Dermis microvascular lymphatic vessel endothelial cell (primary cell): ENCODE measurements at regions not wholly inside any gene's neighbourhood (a gene's known extent, or its start where the extent isn't known, plus 50 kb on each side); places are given as distances from the start of the nearest gene placed in this dataset.

Experiments used
- DNase-seq, 2 donors: peaks; one replicate each; pipeline versions ENCODE4 v3.0.0 to v3.0.0-alpha.2; 2010; ENCODE audit warnings: low read depth in 2 of 2

GRCh38 chr13:70391678-70392077 lies 283.4 kb upstream of the KLHL1 start:
- no peak for DNase-seq

- no peak for DNase-seq
Observed at GRCh38 chr13:70390968-70391367, 282.7 kb upstream of the KLHL1 start.

DNA sequence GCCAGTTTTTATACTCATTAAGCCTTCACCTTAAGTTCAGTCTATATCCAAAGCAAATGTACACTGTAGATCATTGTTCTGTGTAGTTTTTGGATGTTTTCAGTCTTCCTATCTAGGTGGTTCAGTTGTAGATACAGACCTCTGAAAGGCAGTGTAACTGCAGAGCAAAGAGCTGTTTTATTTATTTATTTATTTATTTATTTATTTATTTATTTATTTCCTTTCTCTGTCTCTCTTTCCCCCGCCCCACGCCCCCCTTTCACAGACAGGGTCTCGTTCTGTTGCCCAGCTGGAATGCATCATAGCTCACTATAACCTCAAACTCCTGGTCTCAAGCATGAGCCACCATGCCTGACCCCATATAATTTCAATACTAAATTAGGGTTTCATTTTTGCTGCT lies 281.8 kb upstream of the KLHL1 start:
- no peak for DNase-seq

GRCh38 chr13:70388935-70389334 lies 280.7 kb upstream of the KLHL1 start:
- DNase-seq: no peak

DNA sequence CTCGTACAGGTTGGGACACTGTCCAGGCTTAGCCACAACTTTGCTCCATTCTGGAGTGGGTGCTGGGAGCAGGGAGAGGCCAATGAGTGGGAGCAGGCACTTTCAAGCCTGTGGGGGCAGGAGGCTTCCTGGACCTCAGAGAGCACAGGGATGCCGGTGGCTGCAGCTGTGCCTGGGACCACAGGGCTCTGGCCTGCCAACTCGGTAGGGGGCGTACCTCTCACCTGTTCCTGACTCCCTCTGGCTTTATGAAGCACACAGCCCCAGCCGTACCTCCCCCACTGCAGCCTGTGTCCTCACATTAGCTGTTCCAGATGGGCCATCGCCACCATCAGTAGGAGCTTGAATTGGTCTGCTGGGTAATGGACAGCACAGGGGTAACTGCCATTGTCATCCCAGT lies 278.7 kb upstream of the KLHL1 start:
- no peak for DNase-seq

GRCh38 chr13:70385852-70386251 lies 277.6 kb upstream of the KLHL1 start:
- DNase-seq: no peak

DNA sequence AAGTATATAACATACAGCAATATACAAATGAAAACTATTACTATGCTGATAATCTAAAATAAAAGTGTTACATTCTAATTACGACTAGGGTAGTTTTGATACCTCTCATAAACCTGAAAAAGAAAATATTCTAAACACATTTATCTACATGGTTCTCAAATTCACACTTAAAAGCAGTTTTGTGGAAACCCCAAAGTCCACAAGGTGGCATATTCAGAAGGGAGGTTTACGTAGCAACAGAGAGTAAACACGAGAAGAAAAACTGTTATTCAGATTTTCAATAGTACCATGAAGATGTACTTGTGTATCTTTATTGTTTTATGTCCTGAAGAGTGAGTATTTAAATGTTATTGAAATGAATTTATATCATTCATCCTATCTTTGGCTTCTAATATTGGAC lies 275.9 kb upstream of the KLHL1 start:
- DNase-seq: no peak

- no peak for DNase-seq
Observed at GRCh38 chr13:70380809-70381208, 272.6 kb upstream of the KLHL1 start.

GRCh38 chr13:70375718-70376117 lies 267.5 kb upstream of the KLHL1 start:
- DNase-seq: no peak

DNA sequence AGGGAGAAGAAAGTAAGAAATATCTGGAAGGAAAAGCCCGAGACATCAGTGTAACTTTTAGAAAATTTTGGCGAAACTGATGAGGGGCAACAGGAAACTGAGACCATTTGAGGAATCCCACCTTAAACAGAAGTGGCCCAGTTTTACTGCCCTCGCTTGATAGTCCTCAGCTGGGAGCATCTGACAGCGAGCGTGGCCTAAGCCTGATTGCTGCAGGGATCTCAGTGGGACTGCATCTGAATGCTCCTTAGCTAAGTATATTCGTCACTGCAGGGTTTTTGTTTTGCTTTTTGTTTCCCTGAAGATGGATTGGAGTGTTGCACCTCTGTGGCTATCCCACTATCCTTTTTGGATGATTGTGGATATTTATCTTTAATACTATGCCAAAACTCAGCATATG lies 262.7 kb upstream of the KLHL1 start:
- no peak for DNase-seq

DNA sequence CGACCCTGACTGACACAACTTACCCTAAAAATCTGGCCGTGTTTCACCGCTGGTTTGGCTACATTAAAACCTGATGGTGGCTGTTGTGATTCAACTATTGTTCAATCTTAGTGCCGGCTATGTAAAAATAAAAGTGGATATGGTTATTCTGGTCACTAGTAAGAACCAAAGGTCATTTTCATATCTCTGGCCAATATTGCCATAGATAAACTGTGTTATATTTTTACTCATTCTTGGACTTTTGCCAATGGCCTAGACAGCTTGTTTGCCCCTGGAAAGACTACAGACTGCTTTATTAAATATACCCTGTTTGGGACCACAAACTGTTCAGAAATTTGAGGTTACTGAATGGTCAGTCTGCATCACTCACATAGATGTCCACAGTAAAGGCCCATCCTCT lies 258.5 kb upstream of the KLHL1 start:
- DNase-seq: no peak

- no peak for DNase-seq
Observed at GRCh38 chr13:70363991-70364390, 255.7 kb upstream of the KLHL1 start.

DNA sequence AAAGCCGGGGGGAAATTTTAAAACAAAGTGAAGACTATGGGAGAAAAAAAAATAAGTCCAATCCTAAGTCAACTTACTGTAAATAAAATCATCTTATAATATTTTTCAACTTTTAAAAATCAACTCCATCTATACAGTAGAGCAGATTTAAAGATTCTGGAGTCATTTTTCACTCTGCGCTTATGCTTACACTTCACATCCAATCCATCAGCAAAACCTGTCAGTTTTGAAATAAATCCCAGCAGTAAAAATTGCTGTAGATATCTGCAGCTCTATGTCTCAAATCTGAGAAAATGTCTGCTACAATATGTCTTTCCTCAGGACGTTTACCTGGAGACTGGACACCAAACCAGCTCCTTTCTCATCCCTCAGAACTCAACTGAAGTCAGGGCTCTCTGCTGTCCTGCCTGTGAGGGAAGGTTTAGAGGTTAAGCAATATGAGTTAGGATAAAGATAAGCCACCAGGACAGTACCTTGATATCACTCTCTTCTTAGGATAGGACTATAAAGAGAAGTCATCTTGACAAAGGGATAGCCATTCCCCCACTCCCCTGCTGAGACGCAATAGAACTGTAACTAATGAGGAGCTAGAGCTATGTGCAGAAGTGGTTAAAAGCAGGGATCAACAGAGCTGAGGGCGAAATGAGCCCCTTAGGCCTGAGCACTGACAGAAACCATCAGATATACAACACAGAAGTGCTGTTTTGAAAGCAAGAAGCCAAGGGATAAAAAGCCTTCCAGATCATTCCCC lies 254.7 kb upstream of the KLHL1 start:
- DNase-seq: no peak

GRCh38 chr13:70357031-70357430 lies 248.8 kb upstream of the KLHL1 start:
- DNase-seq: no peak

- no peak for DNase-seq
Observed at GRCh38 chr13:70353096-70353495, 244.8 kb upstream of the KLHL1 start.

GRCh38 chr13:70347947-70348620 lies 239.8 kb upstream of the KLHL1 start:
- DNase-seq: no peak

GRCh38 chr13:70339738-70340137 lies 231.5 kb upstream of the KLHL1 start:
- DNase-seq: no peak

DNA sequence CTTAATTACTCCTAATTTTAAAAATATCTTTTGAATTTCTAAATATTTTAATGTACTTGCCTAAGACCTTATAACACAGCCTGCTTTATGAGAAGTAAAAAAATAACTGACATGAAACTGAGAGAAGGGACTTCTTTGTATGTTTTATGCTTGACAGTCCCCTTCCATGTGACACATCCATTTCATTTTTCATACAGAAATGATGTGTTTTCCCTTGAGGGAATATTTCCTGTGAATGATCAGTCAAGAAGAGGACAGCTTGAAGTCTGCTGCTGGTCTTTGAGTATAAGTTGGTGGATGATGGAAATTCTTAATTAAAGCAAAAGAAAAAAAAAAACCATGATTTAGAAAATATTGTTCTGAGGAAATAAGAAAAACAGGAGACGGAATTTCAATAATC lies 230.4 kb upstream of the KLHL1 start:
- DNase-seq: no peak

DNA sequence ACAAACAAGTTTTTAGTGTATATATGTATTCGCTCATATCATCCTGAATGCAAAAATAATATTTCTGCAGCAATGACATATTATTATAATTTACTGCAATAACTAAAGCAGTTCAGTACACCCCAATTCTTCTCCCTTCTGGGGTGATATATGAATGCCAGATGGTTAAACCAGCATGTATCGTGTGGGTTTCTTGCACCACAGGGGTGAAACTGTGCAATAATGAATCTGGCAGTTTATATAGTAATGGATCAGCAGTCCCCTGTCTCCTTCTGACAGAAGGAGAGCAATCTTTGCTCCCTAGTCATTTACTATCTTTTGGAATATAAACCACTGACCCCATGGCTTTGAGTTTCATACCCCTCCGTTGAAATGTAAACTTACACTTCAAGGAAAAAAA lies 228.6 kb upstream of the KLHL1 start:
- no peak for DNase-seq

GRCh38 chr13:70333752-70334151 lies 225.5 kb upstream of the KLHL1 start:
- DNase-seq: no peak

- no peak for DNase-seq
Observed at GRCh38 chr13:70330697-70331361, 222.6 kb upstream of the KLHL1 start.

DNA sequence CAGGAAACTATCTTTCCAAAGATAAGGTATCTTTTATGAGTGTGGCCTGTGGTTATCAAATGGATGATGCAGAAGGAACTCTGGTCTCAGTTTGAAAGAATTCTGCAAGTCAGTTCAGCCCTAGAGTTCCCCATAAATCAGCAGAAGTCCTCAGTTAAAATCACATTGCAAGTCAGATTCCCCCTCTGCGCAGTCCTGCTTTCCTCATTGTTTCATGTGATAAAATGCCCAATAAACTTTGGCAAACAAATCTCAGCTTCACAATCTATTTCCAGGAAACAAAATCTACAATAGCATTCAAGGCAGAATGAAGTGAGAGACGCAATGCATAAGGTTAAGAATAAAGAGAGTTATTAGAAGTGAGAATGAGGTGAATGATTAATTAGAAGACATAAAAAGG lies 216.3 kb upstream of the KLHL1 start:
- DNase-seq: no peak

DNA sequence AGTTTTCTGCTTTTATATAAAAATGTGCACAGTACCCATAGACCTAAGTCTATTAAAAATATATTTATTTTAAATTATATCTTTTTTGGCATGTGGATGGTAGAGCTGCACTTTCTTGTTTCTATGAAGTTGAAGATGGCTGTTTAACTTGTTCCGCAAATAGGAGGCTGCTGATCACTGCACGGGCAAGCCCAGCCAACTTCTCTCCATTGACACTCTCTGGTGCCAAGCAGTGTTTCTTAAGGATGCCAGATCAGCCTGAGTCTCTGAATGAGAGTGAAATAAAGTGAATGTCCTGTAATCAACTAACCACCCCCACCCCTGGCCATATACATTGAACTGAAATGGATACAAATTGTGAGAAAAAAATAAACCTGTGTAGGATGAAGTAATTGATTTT lies 202.9 kb upstream of the KLHL1 start:
- DNase-seq: no peak
